Erythroblast (primary cell): ENCODE measurements at regions not wholly inside any gene's neighbourhood (a gene's known extent, or its start where the extent isn't known, plus 50 kb on each side); places are given as distances from the start of the nearest gene placed in this dataset.

ENCODE experiments used
- GATA1 ChIP-seq: IDR thresholded peaks from 2 replicates; pipeline ENCODE4 v1.6.1; 2011; ENCODE audit warnings: low read depth, mild to moderate bottlenecking, control low read depth, low read length, moderate library complexity
- POLR2A ChIP-seq: IDR thresholded peaks from 2 replicates; pipeline ENCODE4 v1.6.1; 2011; ENCODE audit warnings: mild to moderate bottlenecking, low read length

GRCh38 chr3:144770281-144770680 lies 798.7 kb downstream of the DIPK2A start:
- TF ChIP-seq POLR2A = no peak
- TF ChIP-seq GATA1 = no peak
